ENCODE measurements at regions not wholly inside any gene's neighbourhood (a gene's known extent, or its start where the extent isn't known, plus 50 kb on each side); places are given as distances from the start of the nearest gene placed in this dataset.

DNA sequence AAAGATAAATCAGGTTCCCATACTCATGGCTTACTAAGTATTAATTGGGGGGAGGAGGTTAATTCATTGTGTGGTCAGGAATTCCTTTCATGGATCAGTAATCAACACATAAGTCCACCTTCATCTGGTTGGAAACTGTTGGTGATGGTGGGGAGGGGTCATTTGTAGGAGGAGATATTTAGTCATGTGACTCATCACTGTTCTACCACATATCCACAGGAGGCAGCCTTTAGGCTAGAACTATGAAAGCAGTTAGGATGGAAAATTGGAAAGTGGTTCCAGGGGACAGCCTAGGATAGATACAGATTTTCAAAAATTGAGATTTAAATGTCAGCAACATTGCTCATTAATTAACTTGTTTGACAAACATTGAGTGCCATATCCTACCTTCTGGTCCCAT is 122.8 kb upstream of the PAXBP1 start:
- H3K9me3 Mint-ChIP-seq = no peaks in the 10 kb centered on the region
- H3K27me3 Mint-ChIP-seq (ENCODE audit: insufficient read depth) = peaks cover 25% of the 10 kb centered on the region
- H3K27ac Mint-ChIP-seq = no peak overlapping the region
- no peaks in the 10 kb centered on the region for H3K36me3 Mint-ChIP-seq (ENCODE audit: low read depth)
- peaks cover 9% of the 10 kb centered on the region for H3K4me1 Mint-ChIP-seq (ENCODE audit: low read depth)
- H3K4me3 Mint-ChIP-seq = no peak overlapping the region
- DNase-seq = no peak
- TF ChIP-seq, protein P1, sequence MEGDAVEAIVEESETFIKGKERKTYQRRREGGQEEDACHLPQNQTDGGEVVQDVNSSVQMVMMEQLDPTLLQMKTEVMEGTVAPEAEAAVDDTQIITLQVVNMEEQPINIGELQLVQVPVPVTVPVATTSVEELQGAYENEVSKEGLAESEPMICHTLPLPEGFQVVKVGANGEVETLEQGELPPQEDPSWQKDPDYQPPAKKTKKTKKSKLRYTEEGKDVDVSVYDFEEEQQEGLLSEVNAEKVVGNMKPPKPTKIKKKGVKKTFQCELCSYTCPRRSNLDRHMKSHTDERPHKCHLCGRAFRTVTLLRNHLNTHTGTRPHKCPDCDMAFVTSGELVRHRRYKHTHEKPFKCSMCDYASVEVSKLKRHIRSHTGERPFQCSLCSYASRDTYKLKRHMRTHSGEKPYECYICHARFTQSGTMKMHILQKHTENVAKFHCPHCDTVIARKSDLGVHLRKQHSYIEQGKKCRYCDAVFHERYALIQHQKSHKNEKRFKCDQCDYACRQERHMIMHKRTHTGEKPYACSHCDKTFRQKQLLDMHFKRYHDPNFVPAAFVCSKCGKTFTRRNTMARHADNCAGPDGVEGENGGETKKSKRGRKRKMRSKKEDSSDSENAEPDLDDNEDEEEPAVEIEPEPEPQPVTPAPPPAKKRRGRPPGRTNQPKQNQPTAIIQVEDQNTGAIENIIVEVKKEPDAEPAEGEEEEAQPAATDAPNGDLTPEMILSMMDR (IDR thresholded peaks at IDR 0.05) = no peak

- Mint-ChIP-seq H3K36me3 (ENCODE audit: low read depth) (no peaks in the 10 kb centered on the region), H3K4me1 (ENCODE audit: low read depth) (no peaks in the 10 kb centered on the region), H3K9me3 (no peaks in the 10 kb centered on the region), H3K4me3 (no peak overlapping the region), H3K27ac (no peak overlapping the region), H3K27me3 (ENCODE audit: insufficient read depth) (peaks cover 23% of the 10 kb centered on the region)
- TF ChIP-seq, protein P1 (IDR thresholded peaks at IDR 0.05) = no peak
- DNase-seq = no peak
Observed at GRCh38 chr21:32900814-32901213, 124.9 kb upstream of the OLIG2 start.

DNA sequence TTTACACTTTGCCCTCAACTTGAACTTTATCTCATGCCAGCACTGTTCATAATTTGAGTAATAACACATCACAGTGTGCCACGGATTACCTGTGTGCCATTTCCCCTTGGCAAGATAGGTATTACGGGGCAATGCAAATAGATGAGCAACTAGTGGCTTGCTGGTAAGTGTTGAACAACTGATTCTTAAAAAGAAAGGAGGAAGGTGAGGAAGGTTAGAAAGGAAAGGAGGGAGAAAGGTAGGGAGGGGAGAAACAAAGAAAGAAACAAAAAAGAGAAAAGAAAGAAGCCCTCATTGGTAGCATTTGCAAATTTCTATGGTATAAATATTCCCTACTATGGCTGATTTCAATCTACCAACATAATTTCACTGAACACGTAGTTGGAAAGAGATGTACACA is 118.2 kb upstream of the OLIG2 start:
- Mint-ChIP-seq H3K4me3 (no peak overlapping the region), H3K9me3 (no peaks in the 10 kb centered on the region), H3K27ac (no peak overlapping the region), H3K4me1 (ENCODE audit: low read depth) (no peaks in the 10 kb centered on the region), H3K27me3 (ENCODE audit: insufficient read depth) (peaks cover 27% of the 10 kb centered on the region), H3K36me3 (ENCODE audit: low read depth) (no peaks in the 10 kb centered on the region)
- no peak for DNase-seq
- TF ChIP-seq, protein P1 (IDR thresholded peaks at IDR 0.05) = no peak

GRCh38 chr21:32908534-32908933 is 117.2 kb upstream of the OLIG2 start:
- Mint-ChIP-seq H3K4me1 (ENCODE audit: low read depth) (no peaks in the 10 kb centered on the region), H3K4me3 (no peak overlapping the region), H3K36me3 (ENCODE audit: low read depth) (no peaks in the 10 kb centered on the region), H3K27ac (no peak overlapping the region), H3K27me3 (ENCODE audit: insufficient read depth) (peaks cover 28% of the 10 kb centered on the region), H3K9me3 (no peaks in the 10 kb centered on the region)
- TF ChIP-seq, protein P1 (IDR thresholded peaks at IDR 0.05) = no peak
- DNase-seq = no peak

GRCh38 chr21:32909393-32909792 is 116.3 kb upstream of the OLIG2 start:
- Mint-ChIP-seq H3K4me3 (no peak overlapping the region), H3K27me3 (ENCODE audit: insufficient read depth) (peaks cover 29% of the 10 kb centered on the region), H3K9me3 (no peaks in the 10 kb centered on the region), H3K4me1 (ENCODE audit: low read depth) (no peaks in the 10 kb centered on the region), H3K36me3 (ENCODE audit: low read depth) (no peaks in the 10 kb centered on the region), H3K27ac (no peak overlapping the region)
- no peak for DNase-seq
- TF ChIP-seq, protein P1 (IDR thresholded peaks at IDR 0.05) = no peak

DNA sequence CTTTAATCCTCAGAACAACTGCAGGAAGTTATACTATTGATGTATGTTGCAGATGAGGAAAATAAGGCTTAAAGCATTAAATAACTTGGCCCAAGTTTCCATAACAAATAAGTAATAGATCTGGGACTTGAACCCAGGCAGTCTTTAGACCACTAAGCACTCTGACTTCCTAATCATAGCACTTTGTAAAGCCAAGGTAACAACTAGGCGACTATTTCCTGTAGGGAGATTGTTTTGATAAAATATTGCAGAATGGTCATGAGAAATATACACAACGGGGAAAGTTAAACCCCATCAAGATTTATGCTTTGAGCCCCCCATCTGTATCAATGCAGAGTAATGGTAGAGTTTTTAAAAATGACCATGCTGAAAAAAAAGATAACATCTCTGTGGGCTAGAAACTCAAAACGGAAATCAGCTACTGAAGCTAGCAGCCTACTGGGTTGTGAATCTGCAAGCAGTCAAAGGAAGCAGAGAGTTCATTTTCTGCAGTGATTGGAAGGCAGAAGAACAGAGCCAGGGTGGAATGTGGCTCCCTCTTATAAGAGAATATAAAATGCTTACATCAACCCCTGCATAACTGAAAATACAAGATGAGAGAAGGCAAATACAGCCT is 111.2 kb upstream of the OLIG2 start:
- Mint-ChIP-seq H3K27me3 (ENCODE audit: insufficient read depth) (peaks cover 37% of the 10 kb centered on the region), H3K4me3 (no peak overlapping the region), H3K36me3 (ENCODE audit: low read depth) (no peaks in the 10 kb centered on the region), H3K4me1 (ENCODE audit: low read depth) (no peaks in the 10 kb centered on the region), H3K9me3 (no peaks in the 10 kb centered on the region), H3K27ac (no peak overlapping the region)
- TF ChIP-seq, protein P1 (IDR thresholded peaks at IDR 0.05) = no peak
- DNase-seq = no peak

All from HFFc6 (cell line).